ENCODE measurements at regions not wholly inside any gene's neighbourhood (a gene's known extent, or its start where the extent isn't known, plus 50 kb on each side); places are given as distances from the start of the nearest gene placed in this dataset.

DNA sequence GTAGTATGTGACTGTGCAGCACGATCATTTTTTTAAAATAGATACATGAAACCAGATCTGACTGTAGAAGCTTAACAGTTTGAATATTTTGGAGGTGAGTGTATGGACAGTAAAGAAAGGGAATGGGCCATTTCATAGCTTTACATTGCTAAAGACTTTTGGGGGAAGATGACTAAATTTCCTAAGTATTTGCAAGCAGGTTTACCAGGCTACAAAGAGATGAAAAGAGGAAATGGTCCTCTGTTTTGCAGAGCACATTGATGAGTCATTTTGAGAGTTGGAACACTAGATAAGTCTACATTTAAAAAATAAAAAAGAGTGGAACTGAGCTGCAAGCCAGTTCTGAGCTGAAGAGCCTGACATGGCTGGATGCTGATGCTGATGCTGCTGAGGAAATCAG, 115.7 kb upstream of the LRATD1 start:
- Mint-ChIP-seq H3K4me3 (no peak overlapping the region), H3K9me3 (ENCODE audit: insufficient read depth) (no peaks in the 10 kb centered on the region), H3K4me1 (no peaks in the 10 kb centered on the region), H3K27me3 (no peaks in the 10 kb centered on the region), H3K27ac (no peak overlapping the region)
- Histone ChIP-seq H3K9me3 (ENCODE audit: control extremely low read depth in 1 of 3, control insufficient read depth in 2 of 3, insufficient read depth in 1 of 3, low read length in 2 of 3) (peaks cover 0 to 3% (median 0%) of the 10 kb centered on the region in 3 donors), H3K36me3 (replicated peaks in 1 of 2; ENCODE audit: control extremely low read depth in 1 of 2, control insufficient read depth in 1 of 2, extremely low read depth in 1 of 2, insufficient read depth in 2 of 2, low read length in 1 of 2) (no peaks in the 10 kb centered on the region), H3K27ac (ENCODE audit: low read length in 2 of 2) (no peak overlapping the region), H3K4me3 (ENCODE audit: control extremely low read depth in 1 of 5, extremely low read depth in 1 of 5, insufficient read depth in 1 of 5, low read depth in 2 of 5, low read length in 4 of 5) (no peak overlapping the region), H3K4me2 (replicated peaks; ENCODE audit: low read depth, low read length, poor library complexity, severe bottlenecking) (no peak overlapping the region), H3K9ac (ENCODE audit: low read length) (no peak overlapping the region), H3K27me3 (replicated peaks in 1 of 4; ENCODE audit: control extremely low read depth in 1 of 4, control insufficient read depth in 3 of 4, insufficient read depth in 4 of 4, low read length in 3 of 4) (no peaks in the 10 kb centered on the region), H4K20me1 (ENCODE audit: control insufficient read depth, insufficient read depth, low read length, poor library complexity, severe bottlenecking) (no peaks in the 10 kb centered on the region), H3K79me2 (ENCODE audit: control insufficient read depth, insufficient read depth, low read length) (no peaks in the 10 kb centered on the region), H2AFZ (ENCODE audit: insufficient read depth, low read depth, low read length, poor library complexity, severe bottlenecking) (no peak overlapping the region), H3K4me1 (ENCODE audit: control insufficient read depth in 2 of 2, insufficient read depth in 2 of 2, low read length in 2 of 2) (no peaks in the 10 kb centered on the region)
- intact Hi-C loops (cut with micrococcal nuclease): no loop called here
- POLR2A ChIA-PET: no interaction called here
- no peak for TF ChIP-seq EZH2 (IDR thresholded peaks at IDR 0.05; ENCODE audit: borderline replicate concordance, insufficient read depth, low read depth, low read length, poor library complexity, severe bottlenecking)
- TF ChIP-seq, protein P1, sequence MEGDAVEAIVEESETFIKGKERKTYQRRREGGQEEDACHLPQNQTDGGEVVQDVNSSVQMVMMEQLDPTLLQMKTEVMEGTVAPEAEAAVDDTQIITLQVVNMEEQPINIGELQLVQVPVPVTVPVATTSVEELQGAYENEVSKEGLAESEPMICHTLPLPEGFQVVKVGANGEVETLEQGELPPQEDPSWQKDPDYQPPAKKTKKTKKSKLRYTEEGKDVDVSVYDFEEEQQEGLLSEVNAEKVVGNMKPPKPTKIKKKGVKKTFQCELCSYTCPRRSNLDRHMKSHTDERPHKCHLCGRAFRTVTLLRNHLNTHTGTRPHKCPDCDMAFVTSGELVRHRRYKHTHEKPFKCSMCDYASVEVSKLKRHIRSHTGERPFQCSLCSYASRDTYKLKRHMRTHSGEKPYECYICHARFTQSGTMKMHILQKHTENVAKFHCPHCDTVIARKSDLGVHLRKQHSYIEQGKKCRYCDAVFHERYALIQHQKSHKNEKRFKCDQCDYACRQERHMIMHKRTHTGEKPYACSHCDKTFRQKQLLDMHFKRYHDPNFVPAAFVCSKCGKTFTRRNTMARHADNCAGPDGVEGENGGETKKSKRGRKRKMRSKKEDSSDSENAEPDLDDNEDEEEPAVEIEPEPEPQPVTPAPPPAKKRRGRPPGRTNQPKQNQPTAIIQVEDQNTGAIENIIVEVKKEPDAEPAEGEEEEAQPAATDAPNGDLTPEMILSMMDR (IDR thresholded peaks at IDR 0.05): no peak
- no CpG with 5 or more reads among the region's 1 CpG for WGBS (ENCODE audit: insufficient coverage)
- no peak for ATAC-seq (ENCODE audit: low read depth)
- no peak for DNase-seq
- CTCF ChIA-PET: no interaction called here

DNA sequence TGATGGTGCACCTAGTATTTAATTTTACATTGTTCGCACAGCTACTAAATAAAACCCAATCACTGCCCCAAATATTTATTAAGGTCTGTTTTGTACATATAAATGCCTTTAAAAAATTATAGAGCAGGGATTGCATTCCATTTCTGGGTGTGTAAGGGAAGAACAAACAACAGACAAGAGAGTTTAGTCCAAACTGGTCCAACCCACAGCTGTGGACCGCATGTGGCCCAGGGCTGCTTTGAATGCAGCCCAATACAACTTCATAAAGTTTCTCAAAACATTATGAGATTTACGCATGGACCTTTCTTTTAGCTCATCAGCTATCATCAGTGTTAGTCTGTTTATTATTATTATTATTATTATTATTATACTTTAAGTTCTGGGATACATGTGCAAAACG, 114.8 kb upstream of the LRATD1 start:
- DNase-seq (no peak), ATAC-seq (ENCODE audit: low read depth) (no peak)
- Histone ChIP-seq H3K9me3 (ENCODE audit: control extremely low read depth in 1 of 3, control insufficient read depth in 2 of 3, insufficient read depth in 1 of 3, low read length in 2 of 3) (peaks cover 0 to 3% (median 0%) of the 10 kb centered on the region in 3 donors), H3K9ac (ENCODE audit: low read length) (no peak overlapping the region), H3K27me3 (replicated peaks in 1 of 4; ENCODE audit: control extremely low read depth in 1 of 4, control insufficient read depth in 3 of 4, insufficient read depth in 4 of 4, low read length in 3 of 4) (no peaks in the 10 kb centered on the region), H4K20me1 (ENCODE audit: control insufficient read depth, insufficient read depth, low read length, poor library complexity, severe bottlenecking) (no peaks in the 10 kb centered on the region), H3K36me3 (replicated peaks in 1 of 2; ENCODE audit: control extremely low read depth in 1 of 2, control insufficient read depth in 1 of 2, extremely low read depth in 1 of 2, insufficient read depth in 2 of 2, low read length in 1 of 2) (no peaks in the 10 kb centered on the region), H2AFZ (ENCODE audit: insufficient read depth, low read depth, low read length, poor library complexity, severe bottlenecking) (no peak overlapping the region), H3K4me1 (ENCODE audit: control insufficient read depth in 2 of 2, insufficient read depth in 2 of 2, low read length in 2 of 2) (no peaks in the 10 kb centered on the region), H3K79me2 (ENCODE audit: control insufficient read depth, insufficient read depth, low read length) (no peaks in the 10 kb centered on the region), H3K4me2 (replicated peaks; ENCODE audit: low read depth, low read length, poor library complexity, severe bottlenecking) (no peak overlapping the region), H3K4me3 (ENCODE audit: control extremely low read depth in 1 of 5, extremely low read depth in 1 of 5, insufficient read depth in 1 of 5, low read depth in 2 of 5, low read length in 4 of 5) (no peak overlapping the region), H3K27ac (ENCODE audit: low read length in 2 of 2) (no peak overlapping the region)
- Mint-ChIP-seq H3K27me3 (no peaks in the 10 kb centered on the region), H3K9me3 (ENCODE audit: insufficient read depth) (no peaks in the 10 kb centered on the region), H3K4me3 (no peak overlapping the region), H3K4me1 (no peaks in the 10 kb centered on the region), H3K27ac (no peak overlapping the region)
- ChIA-PET POLR2A (no interaction called here), CTCF (no interaction called here)
- no peak for TF ChIP-seq EZH2 (IDR thresholded peaks at IDR 0.05; ENCODE audit: borderline replicate concordance, insufficient read depth, low read depth, low read length, poor library complexity, severe bottlenecking)
- TF ChIP-seq, protein P1 (IDR thresholded peaks at IDR 0.05): no peak
- WGBS (ENCODE audit: insufficient coverage): no CpG with 5 or more reads among the region's 4 CpGs
- intact Hi-C loops (cut with micrococcal nuclease): no loop called here

Measured in B cell (primary cell).